CD14-positive monocyte (primary cell): ENCODE measurements at regions not wholly inside any gene's neighbourhood (a gene's known extent, or its start where the extent isn't known, plus 50 kb on each side); places are given as distances from the start of the nearest gene placed in this dataset.

Source experiments
- DNase-seq, 3 donors: peaks; one replicate each; pipeline ENCODE4 v3.0.0-alpha.2; 2011 to 2022
- H2AFZ ChIP-seq: 2 replicates; pipeline ENCODE4 v1.6.0; 2012; ENCODE audit warnings: mild to moderate bottlenecking, low read depth, low read length, inconsistent platforms; ENCODE audit not compliant: insufficient read depth, poor library complexity, severe bottlenecking
- H3K27ac ChIP-seq, 2 donors: 1 replicate in 1 of 2; 2 replicates in 1 of 2; pipeline ENCODE4 v1.5.1; 2012 to 2013; ENCODE audit warnings: low read length in 2 of 2, control low read depth in 1 of 2, inconsistent platforms in 1 of 2, low read depth in 1 of 2, mild to moderate bottlenecking in 1 of 2
- H3K27me3 ChIP-seq, 2 donors: one replicate each; pipeline versions ENCODE4 v1.6.0 to v1.6.1; 2011 to 2013; ENCODE audit warnings: low read length in 2 of 2; ENCODE audit not compliant: control insufficient read depth in 2 of 2, insufficient read depth in 2 of 2
- H3K36me3 ChIP-seq, 2 donors: replicated peaks in 1 of 2; 1 replicate in 1 of 2; 2 replicates in 1 of 2; pipeline versions ENCODE4 v1.5.1 to v1.6.1; 2012 to 2013; ENCODE audit warnings: low read length in 2 of 2, control low read depth in 1 of 2, inconsistent platforms in 1 of 2, mild to moderate bottlenecking in 1 of 2; ENCODE audit not compliant: insufficient read depth in 2 of 2, control insufficient read depth in 1 of 2
- H3K4me1 ChIP-seq, 2 donors: 1 replicate in 1 of 2; 2 replicates in 1 of 2; pipeline versions ENCODE4 v1.5.1 to v1.6.1; 2012 to 2013; ENCODE audit warnings: low read length in 2 of 2, control low read depth in 1 of 2, inconsistent platforms in 1 of 2, mild to moderate bottlenecking in 1 of 2, moderate library complexity in 1 of 2; ENCODE audit not compliant: insufficient read depth in 2 of 2, control insufficient read depth in 1 of 2
- H3K4me2 ChIP-seq: replicated peaks from 2 replicates; pipeline ENCODE3; 2012; ENCODE audit warnings: low read length, moderate library complexity, mild to moderate bottlenecking; ENCODE audit not compliant: poor library complexity, severe bottlenecking; ENCODE audit errors: extremely low read depth
- H3K4me3 ChIP-seq, 3 experiments: fragments of 200-600 bp in 1 of 3; sonication (generic) in 1 of 3; replicated peaks in 1 of 3; 1 replicate in 2 of 3; 2 replicates in 1 of 3; pipeline ENCODE4 v1.5.1; 2011 to 2013; ENCODE audit warnings: low read length in 3 of 3, mild to moderate bottlenecking in 3 of 3, control low read depth in 2 of 3, low read depth in 2 of 3, inconsistent platforms in 1 of 3, moderate library complexity in 1 of 3
- H3K79me2 ChIP-seq: 2 replicates; pipeline ENCODE4 v1.6.0; 2012; ENCODE audit warnings: mild to moderate bottlenecking, control low read depth, inconsistent platforms, low read length, moderate library complexity; ENCODE audit not compliant: insufficient read depth
- H3K9ac ChIP-seq: 2 replicates; pipeline ENCODE4 v1.6.0; 2017; ENCODE audit warnings: low read length, mild to moderate bottlenecking; ENCODE audit not compliant: insufficient read depth, poor library complexity, severe bottlenecking
- H3K9me3 ChIP-seq, 2 donors: replicated peaks in 1 of 2; 1 replicate in 1 of 2; 2 replicates in 1 of 2; pipeline versions ENCODE4 v1.5.1 to v1.6.1; 2012 to 2013; ENCODE audit warnings: low read length in 2 of 2, control low read depth in 1 of 2; ENCODE audit not compliant: control insufficient read depth in 1 of 2, insufficient read depth in 1 of 2
- H4K20me1 ChIP-seq: 2 replicates; pipeline ENCODE4 v1.6.0; 2012; ENCODE audit warnings: mild to moderate bottlenecking, low read length, control low read depth, moderate library complexity; ENCODE audit not compliant: insufficient read depth
- H3K27ac Mint-ChIP-seq, 7 donors: one replicate each; pipeline ENCODE4 v1.8.0; 2020; ENCODE audit warnings: mild to moderate bottlenecking in 7 of 7, mixed read lengths in 7 of 7, moderate library complexity in 6 of 7, inconsistent platforms in 2 of 7
- H3K27me3 Mint-ChIP-seq, 3 donors: one replicate each; pipeline ENCODE4 v1.8.0; 2021 to 2022; ENCODE audit warnings: low read depth in 3 of 3, mild to moderate bottlenecking in 3 of 3, mixed read lengths in 3 of 3, moderate library complexity in 3 of 3, inconsistent platforms in 1 of 3
- H3K36me3 Mint-ChIP-seq, 2 donors: one replicate each; pipeline ENCODE4 v1.8.0; 2020; ENCODE audit warnings: mixed read lengths in 2 of 2, inconsistent platforms in 1 of 2, mild to moderate bottlenecking in 1 of 2
- H3K4me1 Mint-ChIP-seq: one replicate; pipeline ENCODE4 v1.8.0; 2020; ENCODE audit warnings: mild to moderate bottlenecking, mixed read lengths
- H3K4me3 Mint-ChIP-seq, 2 donors: one replicate each; pipeline ENCODE4 v1.8.0; 2020; ENCODE audit warnings: mild to moderate bottlenecking in 2 of 2, mixed read lengths in 2 of 2, moderate library complexity in 1 of 2
- H3K9me3 Mint-ChIP-seq, 7 donors: one replicate each; pipeline ENCODE4 v1.8.0; 2020 to 2022; ENCODE audit warnings: mixed read lengths in 7 of 7, mild to moderate bottlenecking in 6 of 7, moderate library complexity in 6 of 7, inconsistent platforms in 2 of 7
- CTCF ChIP-seq: fragments of 200-600 bp; IDR thresholded peaks from one replicate; pipeline ENCODE4 v1.8.0; 2022; ENCODE audit warnings: antibody characterized with exemption, mild to moderate bottlenecking
- WGBS: methylation state at CpG from one replicate; pipeline ENCODE4 v1.1.5; 2013; ENCODE audit warnings: missing lambda C conversion rate; ENCODE audit not compliant: insufficient coverage; 5-methylcytosine and 5-hydroxymethylcytosine counted together
- intact Hi-C, 2 donors: fragments of 100-400 bp; cut with micrococcal nuclease; formaldehyde crosslinking; loops; one replicate each; pipeline versions ENCODE4 v1.15.0 to v1.15.1; 2023

GRCh38 chr3:26198609-26199008 is 408.7 kb downstream of the OXSM start:
- H3K27ac Mint-ChIP-seq: no peak overlapping the region
- no peak for TF ChIP-seq CTCF
- H3K4me3 Mint-ChIP-seq: no peak overlapping the region
- peaks cover 3 to 9% of the 10 kb centered on the region in 2 donors for H3K9me3 ChIP-seq
- no peaks in the 10 kb centered on the region for H3K4me1 ChIP-seq
- no peak overlapping the region for H2AFZ ChIP-seq
- no peaks in the 10 kb centered on the region for H3K36me3 ChIP-seq
- H3K79me2 ChIP-seq: no peaks in the 10 kb centered on the region
- H3K27ac ChIP-seq: no peak overlapping the region
- no peaks in the 10 kb centered on the region for H3K27me3 Mint-ChIP-seq
- intact Hi-C loops: no loop called here
- no peaks in the 10 kb centered on the region for H3K36me3 Mint-ChIP-seq
- peaks cover 0 to 12% (median 3%) of the 10 kb centered on the region in 7 donors for H3K9me3 Mint-ChIP-seq
- DNase-seq: no peak
- no peaks in the 10 kb centered on the region for H3K27me3 ChIP-seq
- WGBS: no CpG with 5 or more reads among the region's 2 CpGs
- H3K9ac ChIP-seq: no peak overlapping the region
- H3K4me3 ChIP-seq: no peak overlapping the region
- no peak overlapping the region for H3K4me2 ChIP-seq
- H4K20me1 ChIP-seq: no peaks in the 10 kb centered on the region
- no peaks in the 10 kb centered on the region for H3K4me1 Mint-ChIP-seq

- Histone ChIP-seq H3K4me3 (no peak overlapping the region), H3K4me2 (no peak overlapping the region), H3K9ac (no peak overlapping the region), H3K36me3 (no peaks in the 10 kb centered on the region), H3K27me3 (no peaks in the 10 kb centered on the region), H2AFZ (no peak overlapping the region), H4K20me1 (no peaks in the 10 kb centered on the region), H3K9me3 (peaks cover 5 to 9% of the 10 kb centered on the region in 2 donors), H3K79me2 (no peaks in the 10 kb centered on the region), H3K27ac (no peak overlapping the region), H3K4me1 (no peaks in the 10 kb centered on the region)
- no peak for TF ChIP-seq CTCF
- H3K27ac Mint-ChIP-seq: no peak overlapping the region
- WGBS: 81% methylated on average over 3 of the region's 3 CpGs
- H3K4me3 Mint-ChIP-seq: no peak overlapping the region
- H3K9me3 Mint-ChIP-seq: peaks cover 0 to 7% (median 4%) of the 10 kb centered on the region in 7 donors
- no peaks in the 10 kb centered on the region for H3K4me1 Mint-ChIP-seq
- H3K27me3 Mint-ChIP-seq: no peaks in the 10 kb centered on the region
- intact Hi-C loops: no loop called here
- DNase-seq: no peak
- H3K36me3 Mint-ChIP-seq: no peaks in the 10 kb centered on the region
These were observed 412.3 kb downstream of the OXSM start for GRCh38 chr3:26202169-26202568.
